HG02840 (cell line): ENCODE measurements at regions not wholly inside any gene's neighbourhood (a gene's known extent, or its start where the extent isn't known, plus 50 kb on each side); places are given as distances from the start of the nearest gene placed in this dataset.
A peak's percentile ranks its signal among the peaks of the same experiment; 100 is the strongest.

Source experiments
- ATAC-seq: cut with Tn5 transposase; IDR thresholded peaks from one replicate; pipeline ENCODE4 v1.9.1; 2021; ENCODE audit warnings: mild to moderate bottlenecking, moderate library complexity, moderate number of reproducible peaks; ENCODE audit not compliant: unreplicated experiment, low FRiP score

DNA sequence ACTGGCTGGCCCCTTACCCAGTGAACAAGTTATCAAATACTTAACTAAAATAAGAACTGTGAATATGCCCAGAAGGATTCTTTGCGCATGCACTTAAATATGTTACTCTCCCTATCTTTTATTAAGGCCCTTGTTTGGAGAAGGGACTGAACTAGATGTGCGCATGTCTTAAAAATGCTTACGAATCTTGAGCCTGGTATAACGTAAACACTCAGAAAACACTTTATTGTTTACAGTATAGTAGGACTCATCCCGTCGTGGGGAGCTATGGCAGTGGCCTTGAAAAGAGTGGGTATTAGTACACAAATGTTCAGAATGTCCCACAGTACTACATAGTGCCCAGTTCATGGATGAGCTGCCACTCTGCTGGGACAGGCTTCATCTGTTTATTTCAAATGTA, 75.9 kb upstream of the MAP4K3 start:
- ATAC-seq, result no peak

GRCh38 chr2:39513641-39514094, 76.6 kb upstream of the MAP4K3 start:
- peak; percentile 76 for ATAC-seq

DNA sequence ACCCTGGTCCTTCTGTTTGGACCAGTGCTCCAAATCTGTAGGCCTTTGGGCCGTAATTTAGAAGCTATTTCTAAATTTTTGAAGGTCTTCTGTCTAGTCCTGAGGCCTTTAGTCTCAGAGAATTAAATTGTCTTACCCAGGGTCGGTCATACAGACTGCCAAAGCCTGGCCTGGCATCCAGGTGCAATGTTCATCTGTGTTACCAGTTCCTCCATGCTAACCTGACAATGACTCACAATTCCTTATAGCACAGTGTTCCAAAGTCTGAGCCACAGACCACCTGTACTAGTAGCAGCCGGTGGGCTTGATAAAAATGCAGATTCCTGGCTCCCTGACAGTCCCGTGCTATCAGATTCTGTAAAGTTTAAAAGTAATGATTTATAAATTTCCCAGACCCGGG, 77.7 kb upstream of the MAP4K3 start:
- no peak for ATAC-seq

DNA sequence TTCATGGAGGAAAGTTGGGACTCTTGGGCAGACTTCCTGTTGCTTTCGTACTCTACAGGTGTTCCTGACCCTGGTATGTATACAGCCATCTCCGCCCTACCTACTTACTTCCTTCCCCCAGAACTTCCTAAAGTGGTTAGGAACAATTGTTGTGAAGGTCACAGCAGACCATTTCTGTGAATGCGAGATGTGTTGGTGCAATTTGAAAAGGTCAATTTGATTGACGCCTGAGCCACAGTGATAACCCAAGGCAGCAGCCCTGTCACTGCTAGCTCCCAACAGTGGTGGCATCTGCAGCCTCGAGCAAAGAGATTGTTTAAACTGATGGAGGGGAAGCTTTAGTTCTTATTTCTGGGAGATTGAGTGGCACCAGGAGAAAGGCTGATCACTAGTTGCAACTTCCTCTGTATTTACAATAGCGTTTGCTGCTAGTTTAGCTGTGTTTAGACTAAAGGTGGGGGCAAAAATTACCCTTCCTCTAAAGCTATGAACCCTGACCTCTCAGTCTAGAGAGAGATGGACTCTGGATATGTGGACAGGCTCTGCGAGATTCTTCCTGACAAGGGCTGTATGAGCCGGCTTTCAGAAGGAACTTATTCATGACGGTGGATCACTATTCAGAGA, 78.3 kb upstream of the MAP4K3 start:
- ATAC-seq, result no peak

GRCh38 chr2:39515897-39516346, 78.8 kb upstream of the MAP4K3 start:
- no peak for ATAC-seq

GRCh38 chr2:39516347-39517101, 79.4 kb upstream of the MAP4K3 start:
- ATAC-seq, result no peak

- ATAC-seq, result no peak
Observed at GRCh38 chr2:39517102-39517436, 80.0 kb upstream of the MAP4K3 start.

DNA sequence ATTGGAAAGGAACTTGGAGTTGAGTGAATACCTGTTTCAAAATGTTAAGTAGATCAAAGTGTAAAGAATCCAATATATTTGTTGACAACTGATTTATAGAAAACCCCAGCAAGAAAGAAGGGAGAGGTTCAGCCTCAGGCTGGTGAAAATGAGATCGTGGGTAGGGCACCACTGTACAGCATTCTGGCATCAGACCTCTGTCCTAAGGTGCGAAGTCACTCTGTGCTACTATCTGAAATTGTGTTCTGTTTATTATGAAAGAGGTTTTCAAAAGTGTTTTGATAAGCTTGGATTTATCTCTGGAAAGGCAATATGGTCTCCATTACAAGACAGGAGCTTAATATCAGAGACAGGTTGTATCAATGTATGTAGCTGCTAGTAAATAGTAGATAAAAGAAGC, 80.5 kb upstream of the MAP4K3 start:
- ATAC-seq, result no peak

DNA sequence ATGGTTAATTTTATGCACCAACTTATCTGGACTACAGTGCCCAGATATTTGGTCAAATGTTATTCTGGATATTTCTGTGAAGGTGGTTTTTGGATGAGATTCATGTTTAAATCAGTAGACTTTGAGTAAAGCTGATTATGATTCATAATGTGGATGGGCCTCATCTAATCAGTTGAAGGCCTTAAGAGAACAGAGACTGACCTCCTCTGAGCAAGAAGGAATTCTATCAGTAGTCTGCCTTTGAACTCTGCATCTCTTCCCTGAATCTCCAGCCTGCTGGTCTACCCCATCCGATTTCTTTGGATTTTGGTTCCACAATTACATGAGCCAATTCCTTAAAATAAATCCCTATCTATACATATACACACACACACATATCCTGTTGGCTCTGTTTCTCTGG, 82.8 kb upstream of the MAP4K3 start:
- ATAC-seq, result no peak

GRCh38 chr2:39521876-39522517, 84.9 kb upstream of the MAP4K3 start:
- ATAC-seq, result no peak

DNA sequence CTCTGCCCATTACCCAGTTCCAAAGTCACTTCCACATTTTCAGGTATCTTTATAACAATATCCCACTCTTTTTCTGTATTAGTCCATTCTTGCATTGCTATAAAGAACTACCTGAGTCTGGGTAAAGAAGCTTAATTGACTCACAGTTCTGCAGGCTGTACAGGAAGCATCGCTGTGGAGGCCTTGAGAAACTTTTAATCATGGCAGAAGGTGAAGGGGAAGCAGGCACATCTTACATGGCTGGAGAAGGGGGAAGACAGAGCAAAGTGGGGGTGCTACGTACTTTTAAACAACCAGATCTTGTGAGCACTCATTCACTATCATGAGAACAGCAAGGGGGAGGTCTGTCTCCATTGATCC, 85.4 kb upstream of the MAP4K3 start:
- ATAC-seq, result no peak

GRCh38 chr2:39523308-39524044, 86.4 kb upstream of the MAP4K3 start:
- no peak for ATAC-seq

DNA sequence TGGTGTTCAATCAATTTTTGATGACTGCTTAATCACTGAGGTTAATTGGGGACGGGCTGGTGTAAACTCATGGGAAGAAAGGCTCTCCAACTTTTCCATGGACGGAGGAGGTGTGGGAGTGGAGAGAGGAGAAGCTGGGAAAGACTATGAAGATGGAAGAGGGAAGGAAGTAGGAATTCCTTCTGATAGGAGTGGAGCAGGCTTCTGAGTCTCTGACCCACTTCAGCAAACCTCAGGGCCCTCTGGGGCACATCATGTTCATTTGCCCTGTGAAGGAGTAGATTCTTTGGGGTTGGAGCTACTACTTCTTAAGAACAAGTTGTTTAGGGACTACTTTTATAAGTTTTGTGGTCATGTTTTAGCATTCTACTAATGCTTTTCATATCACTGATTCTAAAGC, 87.0 kb upstream of the MAP4K3 start:
- ATAC-seq, result no peak

DNA sequence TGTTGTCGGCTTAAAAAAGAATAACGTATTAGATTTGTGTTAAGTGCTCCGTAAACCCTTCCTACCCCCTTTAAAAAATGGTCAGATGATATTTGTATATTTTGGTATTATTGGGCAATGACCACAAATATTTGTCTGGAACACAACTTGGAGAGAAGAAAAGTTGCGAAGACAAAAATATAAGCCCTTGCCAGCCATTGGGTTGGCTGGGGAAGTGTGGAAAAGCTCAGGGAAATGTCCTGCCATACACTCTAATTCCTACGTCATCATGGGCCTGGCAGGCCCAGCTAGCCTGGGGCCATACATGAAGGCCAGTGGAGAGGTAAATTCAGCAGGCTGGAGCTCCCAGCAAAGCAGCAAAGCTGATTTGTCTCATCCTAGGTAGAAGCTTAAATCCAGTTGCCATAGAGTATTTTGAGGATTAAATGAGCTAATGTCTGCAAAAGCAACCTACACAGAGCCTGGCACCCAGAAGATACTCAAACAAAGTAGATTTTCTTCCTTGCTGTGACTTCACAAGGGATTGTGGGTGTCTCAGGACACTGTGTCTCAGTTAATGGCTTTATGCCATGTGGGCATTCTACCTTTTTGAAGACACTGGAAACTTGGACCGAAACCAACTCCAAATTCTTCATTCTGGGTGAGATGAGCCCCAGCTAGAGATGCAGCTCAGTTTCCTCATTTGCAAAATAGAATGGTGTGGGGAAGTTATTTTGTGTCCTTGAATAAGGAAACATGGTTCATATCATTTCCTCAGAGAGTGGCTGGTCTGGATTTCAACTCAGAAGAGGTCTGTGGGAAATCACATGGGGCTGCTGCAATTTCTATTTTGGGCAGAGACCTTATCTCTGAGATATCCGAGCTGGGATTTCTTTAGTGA, 87.9 kb upstream of the MAP4K3 start:
- ATAC-seq, result no peak

- ATAC-seq, result no peak
Observed at GRCh38 chr2:39525636-39526412, 88.7 kb upstream of the MAP4K3 start.

GRCh38 chr2:39528701-39529100, 91.6 kb upstream of the MAP4K3 start:
- no peak for ATAC-seq

- no peak for ATAC-seq
Observed at GRCh38 chr2:39529836-39530235, 92.8 kb upstream of the MAP4K3 start.

DNA sequence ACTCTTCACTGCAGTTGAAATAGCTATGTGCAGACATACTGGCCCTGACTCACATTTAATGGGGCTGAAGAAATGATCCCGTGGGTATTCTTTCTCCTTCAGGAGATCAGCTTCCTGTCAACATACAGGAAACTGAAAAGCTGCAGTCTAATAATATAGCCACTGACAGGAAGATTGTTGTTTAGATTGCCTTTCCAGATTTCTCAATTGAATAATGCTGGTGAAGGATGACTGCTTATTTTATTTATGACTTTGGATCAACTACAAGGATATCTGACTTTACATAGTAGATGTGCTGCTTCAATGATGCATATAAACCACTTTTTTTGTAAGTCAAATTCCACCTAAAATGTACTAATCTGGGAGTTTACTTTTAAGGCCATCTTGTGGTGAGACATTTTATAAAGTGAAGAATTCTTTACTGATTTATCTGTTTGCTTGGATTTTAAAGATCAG, 93.4 kb upstream of the MAP4K3 start:
- no peak for ATAC-seq

GRCh38 chr2:39531220-39531777, 94.2 kb upstream of the MAP4K3 start:
- no peak for ATAC-seq
